ENCODE measurements at regions not wholly inside any gene's neighbourhood (a gene's known extent, or its start where the extent isn't known, plus 50 kb on each side); places are given as distances from the start of the nearest gene placed in this dataset.

- Histone ChIP-seq H3K27ac (no peak overlapping the region), H3K36me3 (replicated peaks; ENCODE audit: insufficient read depth, low read depth) (no peaks in the 10 kb centered on the region), H3K9me3 (ENCODE audit: low read depth) (no peaks in the 10 kb centered on the region), H4K20me1 (ENCODE audit: insufficient read depth, poor library complexity, severe bottlenecking) (no peaks in the 10 kb centered on the region), H3K4me3 (no peak overlapping the region), H3K9me2 (replicated peaks; ENCODE audit: insufficient read depth) (no peaks in the 10 kb centered on the region), H2AFZ (no peak overlapping the region), H3K4me1 (ENCODE audit: insufficient read depth) (no peaks in the 10 kb centered on the region), H3K4me2 (no peak overlapping the region), H3K27me3 (no peaks in the 10 kb centered on the region), H3K79me2 (no peaks in the 10 kb centered on the region)
- DNase-seq (ENCODE audit: low spot score), result no peak
- 92% methylated on average over 10 of the region's 16 CpGs for WGBS (ENCODE audit: low lambda C conversion rate, missing lambda C conversion rate)
- TF ChIP-seq EZH2 (IDR thresholded peaks at IDR 0.05; ENCODE audit: borderline replicate concordance), result no peak
- TF ChIP-seq, protein P1, sequence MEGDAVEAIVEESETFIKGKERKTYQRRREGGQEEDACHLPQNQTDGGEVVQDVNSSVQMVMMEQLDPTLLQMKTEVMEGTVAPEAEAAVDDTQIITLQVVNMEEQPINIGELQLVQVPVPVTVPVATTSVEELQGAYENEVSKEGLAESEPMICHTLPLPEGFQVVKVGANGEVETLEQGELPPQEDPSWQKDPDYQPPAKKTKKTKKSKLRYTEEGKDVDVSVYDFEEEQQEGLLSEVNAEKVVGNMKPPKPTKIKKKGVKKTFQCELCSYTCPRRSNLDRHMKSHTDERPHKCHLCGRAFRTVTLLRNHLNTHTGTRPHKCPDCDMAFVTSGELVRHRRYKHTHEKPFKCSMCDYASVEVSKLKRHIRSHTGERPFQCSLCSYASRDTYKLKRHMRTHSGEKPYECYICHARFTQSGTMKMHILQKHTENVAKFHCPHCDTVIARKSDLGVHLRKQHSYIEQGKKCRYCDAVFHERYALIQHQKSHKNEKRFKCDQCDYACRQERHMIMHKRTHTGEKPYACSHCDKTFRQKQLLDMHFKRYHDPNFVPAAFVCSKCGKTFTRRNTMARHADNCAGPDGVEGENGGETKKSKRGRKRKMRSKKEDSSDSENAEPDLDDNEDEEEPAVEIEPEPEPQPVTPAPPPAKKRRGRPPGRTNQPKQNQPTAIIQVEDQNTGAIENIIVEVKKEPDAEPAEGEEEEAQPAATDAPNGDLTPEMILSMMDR (IDR thresholded peaks at IDR 0.05; ENCODE audit: poor library complexity), result no peak
- no peak for TF ChIP-seq EZH2phosphoT487 (IDR thresholded peaks at IDR 0.05; ENCODE audit: low read depth, severe bottlenecking, unreplicated experiment)
Measured at GRCh38 chrX:110558406-110558805, 199.8 kb downstream of the RTL9 start.

GRCh38 chrX:110561034-110561433 lies 202.4 kb downstream of the RTL9 start:
- TF ChIP-seq EZH2phosphoT487 (IDR thresholded peaks at IDR 0.05; ENCODE audit: low read depth, severe bottlenecking, unreplicated experiment) (no peak), EZH2 (IDR thresholded peaks at IDR 0.05; ENCODE audit: borderline replicate concordance) (no peak)
- TF ChIP-seq, protein P1 (IDR thresholded peaks at IDR 0.05; ENCODE audit: poor library complexity), result no peak
- no peaks in the 10 kb centered on the region for H3K4me1 ChIP-seq (ENCODE audit: insufficient read depth)
- H3K27ac ChIP-seq, result no peak overlapping the region
- H3K27me3 ChIP-seq, result no peaks in the 10 kb centered on the region
- no peaks in the 10 kb centered on the region for H3K36me3 ChIP-seq (replicated peaks; ENCODE audit: insufficient read depth, low read depth)
- no peak overlapping the region for H3K4me3 ChIP-seq
- no peak overlapping the region for H3K4me2 ChIP-seq
- DNase-seq (ENCODE audit: low spot score), result no peak
- no peaks in the 10 kb centered on the region for H3K79me2 ChIP-seq
- no peaks in the 10 kb centered on the region for H3K9me3 ChIP-seq (ENCODE audit: low read depth)
- 66% methylated on average over 2 of the region's 2 CpGs for WGBS (ENCODE audit: low lambda C conversion rate, missing lambda C conversion rate)
- no peaks in the 10 kb centered on the region for H4K20me1 ChIP-seq (ENCODE audit: insufficient read depth, poor library complexity, severe bottlenecking)
- no peaks in the 10 kb centered on the region for H3K9me2 ChIP-seq (replicated peaks; ENCODE audit: insufficient read depth)
- no peak overlapping the region for H2AFZ ChIP-seq

GRCh38 chrX:110563282-110563681 lies 204.6 kb downstream of the RTL9 start:
- H3K9me2 ChIP-seq (replicated peaks; ENCODE audit: insufficient read depth), result no peaks in the 10 kb centered on the region
- H2AFZ ChIP-seq, result no peak overlapping the region
- no peaks in the 10 kb centered on the region for H3K27me3 ChIP-seq
- no peaks in the 10 kb centered on the region for H3K36me3 ChIP-seq (replicated peaks; ENCODE audit: insufficient read depth, low read depth)
- no peak overlapping the region for H3K4me3 ChIP-seq
- DNase-seq (ENCODE audit: low spot score), result no peak
- H3K9me3 ChIP-seq (ENCODE audit: low read depth), result no peaks in the 10 kb centered on the region
- H3K4me1 ChIP-seq (ENCODE audit: insufficient read depth), result no peaks in the 10 kb centered on the region
- no peaks in the 10 kb centered on the region for H4K20me1 ChIP-seq (ENCODE audit: insufficient read depth, poor library complexity, severe bottlenecking)
- H3K4me2 ChIP-seq, result no peak overlapping the region
- no peaks in the 10 kb centered on the region for H3K79me2 ChIP-seq
- TF ChIP-seq, protein P1 (IDR thresholded peaks at IDR 0.05; ENCODE audit: poor library complexity), result no peak
- TF ChIP-seq EZH2phosphoT487 (IDR thresholded peaks at IDR 0.05; ENCODE audit: low read depth, severe bottlenecking, unreplicated experiment) (no peak), EZH2 (IDR thresholded peaks at IDR 0.05; ENCODE audit: borderline replicate concordance) (no peak)
- no peak overlapping the region for H3K27ac ChIP-seq

DNA sequence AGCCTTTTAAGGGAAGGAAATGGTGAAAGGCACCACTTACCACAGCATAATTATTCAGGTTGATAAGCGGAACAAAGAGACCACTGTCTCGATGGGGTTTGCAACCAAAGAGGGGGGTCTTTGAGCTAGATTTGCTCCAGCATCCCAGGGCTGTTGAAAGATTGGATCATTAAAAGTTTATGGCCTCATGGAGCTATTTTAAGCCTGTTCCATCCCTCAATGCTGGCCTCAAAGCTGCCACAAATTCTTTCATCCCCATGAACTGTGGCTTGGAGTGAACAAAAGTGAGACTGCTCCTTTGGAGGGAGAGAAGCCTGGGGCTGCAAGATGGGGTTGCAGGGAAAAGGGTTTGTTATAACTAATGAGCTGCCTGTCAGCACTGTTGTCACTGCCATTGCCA lies 209.8 kb downstream of the RTL9 start:
- Histone ChIP-seq H4K20me1 (ENCODE audit: insufficient read depth, poor library complexity, severe bottlenecking) (no peaks in the 10 kb centered on the region), H3K27me3 (no peaks in the 10 kb centered on the region), H3K9me3 (ENCODE audit: low read depth) (no peaks in the 10 kb centered on the region), H3K4me2 (no peak overlapping the region), H2AFZ (no peak overlapping the region), H3K36me3 (replicated peaks; ENCODE audit: insufficient read depth, low read depth) (no peaks in the 10 kb centered on the region), H3K4me1 (ENCODE audit: insufficient read depth) (no peaks in the 10 kb centered on the region), H3K27ac (no peak overlapping the region), H3K79me2 (no peaks in the 10 kb centered on the region), H3K4me3 (no peak overlapping the region), H3K9me2 (replicated peaks; ENCODE audit: insufficient read depth) (no peaks in the 10 kb centered on the region)
- DNase-seq (ENCODE audit: low spot score), result no peak
- WGBS (ENCODE audit: low lambda C conversion rate, missing lambda C conversion rate), result 68% methylated on average over 2 of the region's 2 CpGs
- no peak for TF ChIP-seq EZH2 (IDR thresholded peaks at IDR 0.05; ENCODE audit: borderline replicate concordance)
- TF ChIP-seq, protein P1 (IDR thresholded peaks at IDR 0.05; ENCODE audit: poor library complexity), result no peak
